Body of pancreas (tissue), 4 donors: ENCODE measurements at regions not wholly inside any gene's neighbourhood (a gene's known extent, or its start where the extent isn't known, plus 50 kb on each side); places are given as distances from the start of the nearest gene placed in this dataset.

Source experiments
- ATAC-seq: fragments of 150-250 bp; one replicate; pipeline ENCODE4 v1.9.1; 2016
- DNase-seq, 4 donors: peaks; one replicate each; pipeline ENCODE4 v3.0.0-alpha.2; 2019
- H3K27ac ChIP-seq, 4 donors: fragments of 200-600 bp; sonication (generic); 1 replicate in 3 of 4; 2 replicates in 1 of 4; pipeline versions ENCODE4 v1.5.1 to v1.6.1; 2016 to 2019; ENCODE audit warnings: mild to moderate bottlenecking in 1 of 4, mixed read lengths in 1 of 4, moderate library complexity in 1 of 4
- H3K27me3 ChIP-seq, 2 donors: fragments of 200-600 bp; sonication (generic); one replicate each; pipeline ENCODE4 v1.6.0; 2016; ENCODE audit warnings: mild to moderate bottlenecking in 1 of 2
- H3K36me3 ChIP-seq, 2 donors: fragments of 200-600 bp; sonication (generic); replicated peaks in 1 of 2; 2 replicates each; pipeline ENCODE4 v1.5.1; 2016; ENCODE audit warnings: low read depth in 2 of 2; ENCODE audit not compliant: insufficient read depth in 1 of 2
- H3K4me1 ChIP-seq: fragments of 200-600 bp; sonication (generic); one replicate; pipeline ENCODE4 v1.6.0; 2016
- H3K4me3 ChIP-seq, 2 donors: fragments of 200-600 bp; sonication (generic); 1 replicate in 1 of 2; 2 replicates in 1 of 2; pipeline ENCODE4 v1.5.1; 2016 to 2019
- H3K9me3 ChIP-seq, 3 donors: fragments of 200-600 bp; sonication (generic); 1 replicate in 2 of 3; 2 replicates in 1 of 3; pipeline ENCODE4 v1.5.1; 2016
- CTCF ChIP-seq, 7 experiments: fragments of 450-650 bp in 4 of 7; fragments of 200-600 bp in 3 of 7; sonication (generic) in 3 of 7; IDR thresholded peaks; one replicate each; pipeline ENCODE4 v1.5.1; 2016 to 2019; ENCODE audit warnings: antibody characterized with exemption in 7 of 7
- POLR2A ChIP-seq, 3 donors: fragments of 450-650 bp; IDR thresholded peaks; one replicate each; pipeline ENCODE4 v1.6.1; 2016; ENCODE audit warnings: antibody characterized with exemption in 3 of 3, mild to moderate bottlenecking in 2 of 3
- WGBS, 2 donors: methylation state at CpG; one replicate each; pipeline ENCODE4 v1.1.5; 2017; 5-methylcytosine and 5-hydroxymethylcytosine counted together
- intact Hi-C: fragments of 100-400 bp; cut with DNase I; formaldehyde crosslinking; loops from one replicate; pipeline ENCODE4 v1.15.1; 2023

- ATAC-seq = no peak
- Histone ChIP-seq H3K36me3 (no peaks in the 10 kb centered on the region), H3K9me3 (no peaks in the 10 kb centered on the region), H3K4me1 (no peaks in the 10 kb centered on the region), H3K27me3 (no peaks in the 10 kb centered on the region), H3K27ac (no peak overlapping the region), H3K4me3 (no peak overlapping the region)
- no peak for DNase-seq
- 34 to 52% methylated on average over 5 of the region's 5 CpGs for WGBS, 2 donors
- TF ChIP-seq POLR2A (IDR thresholded peaks at IDR 0.05) (no peak), CTCF (IDR thresholded peaks at IDR 0.05) (no peak)
- intact Hi-C loops = no loop called here
Measured at GRCh38 chr6:102717737-102718456, 1324.4 kb downstream of the GRIK2 start.

- H3K9me3 ChIP-seq = no peaks in the 10 kb centered on the region
- intact Hi-C loops = no loop called here
- ATAC-seq = no peak
- TF ChIP-seq POLR2A (IDR thresholded peaks at IDR 0.05) (no peak), CTCF (IDR thresholded peaks at IDR 0.05) (no peak)
- no peaks in the 10 kb centered on the region for H3K36me3 ChIP-seq
- WGBS, 2 donors = 48 to 61% methylated on average over 2 of the region's 2 CpGs
- no peaks in the 10 kb centered on the region for H3K27me3 ChIP-seq
- no peak for DNase-seq
- no peak overlapping the region for H3K27ac ChIP-seq
- H3K4me3 ChIP-seq = no peak overlapping the region
- H3K4me1 ChIP-seq = no peaks in the 10 kb centered on the region
Measured at GRCh38 chr6:102717252-102717651, 1323.7 kb downstream of the GRIK2 start.

GRCh38 chr6:102701019-102701418, 1307.5 kb downstream of the GRIK2 start:
- Histone ChIP-seq H3K9me3 (no peaks in the 10 kb centered on the region), H3K4me3 (no peak overlapping the region), H3K27ac (no peak overlapping the region), H3K36me3 (no peaks in the 10 kb centered on the region), H3K27me3 (no peaks in the 10 kb centered on the region), H3K4me1 (no peaks in the 10 kb centered on the region)
- TF ChIP-seq CTCF (IDR thresholded peaks at IDR 0.05) (no peak), POLR2A (IDR thresholded peaks at IDR 0.05) (no peak)
- 71 to 86% methylated on average over 5 to 8 of the region's 8 CpGs for WGBS, 2 donors
- intact Hi-C loops = no loop called here
- no peak for ATAC-seq
- no peak for DNase-seq

GRCh38 chr6:102686461-102686860, 1293.0 kb downstream of the GRIK2 start:
- DNase-seq = no peak
- H3K4me3 ChIP-seq = no peak overlapping the region
- WGBS, 2 donors = 21 to 25% methylated on average over 1 of the region's 1 CpG
- TF ChIP-seq POLR2A (IDR thresholded peaks at IDR 0.05) (no peak), CTCF (IDR thresholded peaks at IDR 0.05) (no peak)
- H3K27me3 ChIP-seq = no peaks in the 10 kb centered on the region
- ATAC-seq = no peak
- H3K36me3 ChIP-seq = no peaks in the 10 kb centered on the region
- intact Hi-C loops = no loop called here
- H3K27ac ChIP-seq = no peak overlapping the region
- H3K4me1 ChIP-seq = no peaks in the 10 kb centered on the region
- H3K9me3 ChIP-seq = no peaks in the 10 kb centered on the region

GRCh38 chr6:102680413-102680812, 1286.9 kb downstream of the GRIK2 start:
- no peaks in the 10 kb centered on the region for H3K9me3 ChIP-seq
- no peak for DNase-seq
- no peaks in the 10 kb centered on the region for H3K36me3 ChIP-seq
- H3K4me1 ChIP-seq = no peaks in the 10 kb centered on the region
- H3K4me3 ChIP-seq = no peak overlapping the region
- no peaks in the 10 kb centered on the region for H3K27me3 ChIP-seq
- 10 to 23% methylated on average over 2 of the region's 2 CpGs for WGBS, 2 donors
- no peak overlapping the region for H3K27ac ChIP-seq
- no peak for ATAC-seq
- intact Hi-C loops = no loop called here
- TF ChIP-seq CTCF (IDR thresholded peaks at IDR 0.05) = no peak
- TF ChIP-seq POLR2A (IDR thresholded peaks at IDR 0.05) = no peak
